H1 (cell line): ENCODE measurements at regions not wholly inside any gene's neighbourhood (a gene's known extent, or its start where the extent isn't known, plus 50 kb on each side); places are given as distances from the start of the nearest gene placed in this dataset.

Experiments
- CTCF ChIA-PET: fragments of 300-600 bp; sonication (Branson Sonifier 250); formaldehyde crosslinking; loops from one replicate; lab custom pipeline; 2021; ENCODE audit not compliant: partially characterized antibody; lab: Charles Lee
- POLR2A ChIA-PET: fragments of 300-600 bp; sonication (Branson Sonifier 250); formaldehyde crosslinking; loops from one replicate; lab custom pipeline; 2021; ENCODE audit warnings: inconsistent platforms; ENCODE audit not compliant: partially characterized antibody; lab: Charles Lee
- DNase-seq, 2 experiments: peaks; one replicate each; pipeline versions ENCODE4 v3.0.0 to v3.0.0-alpha.2; 2010 to 2022; ENCODE audit warnings: low spot score in 2 of 2, low read depth in 1 of 2, mixed read lengths in 1 of 2
- FAIRE-seq: peaks from 2 replicates; lab custom pipeline; 2011; peaks lifted over from hg19 to GRCh38; lab: Jason Lieb, UNC
- H2AFZ ChIP-seq: 2 replicates; pipeline ENCODE4 v1.8.1; 2012; ENCODE audit warnings: low read length, inconsistent platforms
- H2AK5ac ChIP-seq: 2 replicates; pipeline ENCODE4 v1.6.1; 2013; ENCODE audit warnings: low read depth, low read length
- H2BK120ac ChIP-seq: replicated peaks from 2 replicates; pipeline ENCODE3; 2013; ENCODE audit warnings: low read depth, low read length, inconsistent platforms
- H2BK12ac ChIP-seq: 2 replicates; pipeline ENCODE4 v1.6.1; 2013; ENCODE audit warnings: low read depth, low read length
- H2BK15ac ChIP-seq: 2 replicates; pipeline ENCODE4 v1.6.1; 2013; ENCODE audit warnings: low read length
- H2BK20ac ChIP-seq: 2 replicates; pipeline ENCODE4 v1.6.1; 2013; ENCODE audit warnings: low read length
- H2BK5ac ChIP-seq: 2 replicates; pipeline ENCODE4 v1.6.1; 2013; ENCODE audit warnings: low read depth, low read length
- H3K14ac ChIP-seq: 2 replicates; pipeline ENCODE4 v1.6.1; 2013; ENCODE audit warnings: inconsistent platforms; ENCODE audit not compliant: insufficient read length
- H3K18ac ChIP-seq: 2 replicates; pipeline ENCODE4 v1.6.1; 2013; ENCODE audit warnings: low read length; ENCODE audit errors: extremely low read depth
- H3K23ac ChIP-seq: 2 replicates; pipeline ENCODE4 v1.6.1; 2013; ENCODE audit warnings: inconsistent platforms; ENCODE audit not compliant: insufficient read length
- H3K23me2 ChIP-seq: 2 replicates; pipeline ENCODE4 v1.6.1; 2013; ENCODE audit warnings: low read depth, low read length
- H3K27ac ChIP-seq: 2 replicates; pipeline ENCODE4 v1.6.1; 2011; ENCODE audit warnings: low read depth, low read length, inconsistent platforms
- H3K27me3 ChIP-seq, 4 experiments: replicated peaks in 1 of 4; 1 replicate in 1 of 4; 2 replicates in 3 of 4; pipeline versions ENCODE4 v1.6.1 to v1.8.1; 2011 to 2013; ENCODE audit warnings: low read length in 3 of 4, mild to moderate bottlenecking in 3 of 4, inconsistent platforms in 2 of 4, mixed read lengths in 2 of 4, moderate library complexity in 1 of 4; ENCODE audit not compliant: control insufficient read depth in 3 of 4, insufficient read depth in 3 of 4; ENCODE audit errors: extremely low read depth in 1 of 4
- H3K36me3 ChIP-seq, 4 experiments: 2 replicates each; pipeline versions ENCODE4 v1.6.1 to v1.8.1; 2011 to 2013; ENCODE audit warnings: mild to moderate bottlenecking in 4 of 4, low read length in 3 of 4, moderate library complexity in 2 of 4, control low read depth in 1 of 4, inconsistent platforms in 1 of 4; ENCODE audit not compliant: insufficient read depth in 4 of 4, control insufficient read depth in 2 of 4
- H3K4ac ChIP-seq: replicated peaks from 2 replicates; pipeline ENCODE3; 2013; ENCODE audit warnings: low read length, low read depth, mixed read lengths, inconsistent platforms; ENCODE audit not compliant: insufficient read length
- H3K4me1 ChIP-seq, 4 experiments: replicated peaks in 1 of 4; 1 replicate in 1 of 4; 2 replicates in 3 of 4; pipeline versions ENCODE4 v1.6.1 to v1.8.1; 2011 to 2013; ENCODE audit warnings: low read length in 3 of 4, inconsistent platforms in 2 of 4, mixed read lengths in 1 of 4; ENCODE audit not compliant: insufficient read depth in 4 of 4, control insufficient read depth in 3 of 4
- H3K4me2 ChIP-seq, 2 experiments: 2 replicates each; pipeline versions ENCODE4 v1.6.1 to v1.8.1; 2011 to 2013; ENCODE audit warnings: low read depth in 2 of 2, low read length in 2 of 2, control low read depth in 1 of 2, inconsistent platforms in 1 of 2, mild to moderate bottlenecking in 1 of 2; ENCODE audit not compliant: insufficient read depth in 1 of 2
- H3K4me3 ChIP-seq, 4 experiments: fragments of 200-600, 300-600 bp in 1 of 4; sonication (generic), shearing (Covaris generic), sonication (Bioruptor Twin) in 1 of 4; 2 replicates each; pipeline versions ENCODE4 v1.5.1 to v1.8.1; 2011 to 2016; ENCODE audit warnings: low read length in 4 of 4, low read depth in 3 of 4, control low read depth in 2 of 4, inconsistent platforms in 2 of 4, mild to moderate bottlenecking in 2 of 4, mixed read lengths in 1 of 4, moderate library complexity in 1 of 4; ENCODE audit not compliant: insufficient read depth in 2 of 4; ENCODE audit errors: extremely low read depth in 1 of 4
- H3K56ac ChIP-seq: replicated peaks from 2 replicates; pipeline ENCODE3; 2013; ENCODE audit warnings: low read depth, mild to moderate bottlenecking, mixed read lengths, low read length, inconsistent platforms; ENCODE audit not compliant: insufficient read length
- H3K79me1 ChIP-seq: 2 replicates; pipeline ENCODE4 v1.6.1; 2013; ENCODE audit warnings: low read depth, low read length, control low read depth
- H3K79me2 ChIP-seq, 2 experiments: 2 replicates each; pipeline versions ENCODE4 v1.6.1 to v1.8.1; 2012 to 2013; ENCODE audit warnings: low read length in 2 of 2, mild to moderate bottlenecking in 2 of 2, inconsistent platforms in 1 of 2; ENCODE audit not compliant: insufficient read depth in 2 of 2, control insufficient read depth in 1 of 2
- H3K9ac ChIP-seq, 4 experiments: replicated peaks in 1 of 4; 1 replicate in 1 of 4; 2 replicates in 3 of 4; pipeline versions ENCODE4 v1.6.1 to v1.8.1; 2011 to 2013; ENCODE audit warnings: low read depth in 3 of 4, low read length in 3 of 4, control low read depth in 2 of 4, mild to moderate bottlenecking in 2 of 4, moderate library complexity in 2 of 4, inconsistent platforms in 1 of 4; ENCODE audit errors: extremely low read depth in 1 of 4
- H3K9me3 ChIP-seq, 2 experiments: 2 replicates each; pipeline versions ENCODE4 v1.6.1 to v1.8.1; 2012 to 2013; ENCODE audit warnings: mild to moderate bottlenecking in 2 of 2, moderate library complexity in 2 of 2, control low read depth in 1 of 2, inconsistent platforms in 1 of 2, low read depth in 1 of 2, low read length in 1 of 2, mixed read lengths in 1 of 2; ENCODE audit not compliant: insufficient read depth in 2 of 2
- H4K20me1 ChIP-seq, 2 experiments: replicated peaks in 1 of 2; 2 replicates each; pipeline versions ENCODE3 to v1.8.1; 2011 to 2013; ENCODE audit warnings: inconsistent platforms in 2 of 2, low read length in 2 of 2, mild to moderate bottlenecking in 1 of 2; ENCODE audit not compliant: insufficient read depth in 2 of 2, control insufficient read depth in 1 of 2
- H4K5ac ChIP-seq: 2 replicates; pipeline ENCODE4 v1.6.1; 2013; ENCODE audit warnings: low read length, low read depth, mixed read lengths, inconsistent platforms; ENCODE audit not compliant: insufficient read length
- H4K8ac ChIP-seq: 2 replicates; pipeline ENCODE4 v1.8.0; 2013; ENCODE audit warnings: mild to moderate bottlenecking, moderate library complexity, low read length, inconsistent platforms; ENCODE audit not compliant: insufficient read depth; ENCODE audit errors: extremely low read depth
- H4K91ac ChIP-seq: replicated peaks from 2 replicates; pipeline ENCODE3; 2013; ENCODE audit warnings: low read length, mixed read lengths, inconsistent platforms; ENCODE audit not compliant: insufficient read length
- POLR2AphosphoS5 ChIP-seq: IDR thresholded peaks from 2 replicates; pipeline ENCODE4 v1.6.1; 2011; ENCODE audit warnings: low read depth, low read length
- RAD21 ChIP-seq, 2 experiments: IDR thresholded peaks in 1 of 2; conservative IDR thresholded peaks in 1 of 2; 2 replicates each; pipeline ENCODE4 v1.6.1; 2011; ENCODE audit warnings: low read depth in 2 of 2, low read length in 2 of 2, improper control_type of control experiment in 1 of 2, inconsistent platforms in 1 of 2, mild to moderate bottlenecking in 1 of 2, moderate library complexity in 1 of 2
- SAP30 ChIP-seq: fragments of 300-600 bp; sonication (generic); IDR thresholded peaks from 2 replicates; pipeline ENCODE4 v1.7.1; 2012; ENCODE audit warnings: low read length, moderate library complexity, mild to moderate bottlenecking, inconsistent platforms; ENCODE audit not compliant: insufficient read depth, insufficient replicate concordance
- WGBS, 2 experiments: shearing (Covaris generic) in 1 of 2; methylation state at CpG; one replicate each; pipeline versions ENCODE4 v1.1.6 to v1.1.7; 2013 to 2015; ENCODE audit warnings: low lambda C conversion rate in 2 of 2, mixed read lengths in 2 of 2, inconsistent platforms in 1 of 2, low coverage in 1 of 2, missing lambda C conversion rate in 1 of 2; ENCODE audit not compliant: insufficient replicate concordance in 2 of 2, insufficient coverage in 1 of 2, insufficient read length in 1 of 2; ENCODE audit errors: extremely low coverage in 1 of 2, missing lambda C conversion rate in 1 of 2; 5-methylcytosine and 5-hydroxymethylcytosine counted together

- Histone ChIP-seq H4K91ac (no peak overlapping the region), H2BK12ac (no peak overlapping the region), H3K18ac (no peak overlapping the region), H2AFZ (no peak overlapping the region), H3K9me3 (no peaks in the 10 kb centered on the region), H3K27me3 (no peaks in the 10 kb centered on the region), H4K5ac (no peak overlapping the region), H3K14ac (no peak overlapping the region), H3K4me3 (no peak overlapping the region), H2BK20ac (no peak overlapping the region), H3K9ac (no peak overlapping the region), H3K79me1 (no peaks in the 10 kb centered on the region), H4K8ac (no peak overlapping the region), H3K4me1 (no peaks in the 10 kb centered on the region)
- CTCF ChIA-PET = no interaction called here
- WGBS, 2 experiments = 96% methylated on average over 1 of the region's 1 CpG; no CpG with 5 or more reads in 1 of the 2 experiments
- TF ChIP-seq POLR2AphosphoS5 (no peak), SAP30 (no peak), RAD21 (IDR thresholded peaks at IDR 0.05 in 1 of 2, conservative IDR thresholded peaks at IDR 0.05 in 1 of 2; ENCODE audit: low read depth in 2 of 2, low read length in 2 of 2) (no peak)
- TF ChIP-seq, all 59 proteins: peak for 0
- H3K4me2 ChIP-seq = no peak overlapping the region
- H3K56ac ChIP-seq = no peak overlapping the region
- no peak for FAIRE-seq
- H2BK5ac ChIP-seq = no peak overlapping the region
- no peak overlapping the region for H3K23ac ChIP-seq
- H4K20me1 ChIP-seq = no peaks in the 10 kb centered on the region
- H2AK5ac ChIP-seq = no peak overlapping the region
- H3K79me2 ChIP-seq = no peaks in the 10 kb centered on the region
- POLR2A ChIA-PET = no interaction called here
- no peak overlapping the region for H3K27ac ChIP-seq
- H2BK15ac ChIP-seq = no peak overlapping the region
- no peaks in the 10 kb centered on the region for H3K23me2 ChIP-seq
- no peaks in the 10 kb centered on the region for H3K36me3 ChIP-seq
- no peak overlapping the region for H2BK120ac ChIP-seq
- H3K4ac ChIP-seq = no peak overlapping the region
- no peak for DNase-seq
Observed at GRCh38 chr2:106974891-106975290, 88.9 kb upstream of the ST6GAL2 start.
